ENCODE measurements at regions not wholly inside any gene's neighbourhood (a gene's known extent, or its start where the extent isn't known, plus 50 kb on each side); places are given as distances from the start of the nearest gene placed in this dataset.

- TF ChIP-seq RFX5 (IDR thresholded peaks at IDR 0.05; ENCODE audit: borderline replicate concordance, low read depth, low read length) (no peak), BRCA1 (IDR thresholded peaks at IDR 0.05; ENCODE audit: low read depth, low read length) (no peak), ASH2L (IDR thresholded peaks at IDR 0.05; ENCODE audit: low read length) (no peak), JUN (IDR thresholded peaks at IDR 0.05; ENCODE audit: low read depth, low read length) (no peak), RAD21 (IDR thresholded peaks at IDR 0.05 in 1 of 2, conservative IDR thresholded peaks at IDR 0.05 in 1 of 2; ENCODE audit: low read depth in 2 of 2, low read length in 2 of 2) (no peak), POLR2A (IDR thresholded peaks at IDR 0.05; ENCODE audit: control extremely low read depth in 1 of 2, low read depth in 2 of 2, low read length in 2 of 2) (no peak), TCF12 (IDR thresholded peaks at IDR 0.05; ENCODE audit: low read depth, low read length) (no peak), ATF2 (IDR thresholded peaks at IDR 0.05; ENCODE audit: low read length) (no peak)
- TF ChIP-seq, protein P1, sequence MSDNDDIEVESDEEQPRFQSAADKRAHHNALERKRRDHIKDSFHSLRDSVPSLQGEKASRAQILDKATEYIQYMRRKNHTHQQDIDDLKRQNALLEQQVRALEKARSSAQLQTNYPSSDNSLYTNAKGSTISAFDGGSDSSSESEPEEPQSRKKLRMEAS (IDR thresholded peaks at IDR 0.05): no peak
These were observed 595.0 kb upstream of the BOD1L1 start (continued) for GRCh38 chr4:14222377-14223029.

All from H1 (cell line).